ENCODE measurements at regions not wholly inside any gene's neighbourhood (a gene's known extent, or its start where the extent isn't known, plus 50 kb on each side); places are given as distances from the start of the nearest gene placed in this dataset.

DNA sequence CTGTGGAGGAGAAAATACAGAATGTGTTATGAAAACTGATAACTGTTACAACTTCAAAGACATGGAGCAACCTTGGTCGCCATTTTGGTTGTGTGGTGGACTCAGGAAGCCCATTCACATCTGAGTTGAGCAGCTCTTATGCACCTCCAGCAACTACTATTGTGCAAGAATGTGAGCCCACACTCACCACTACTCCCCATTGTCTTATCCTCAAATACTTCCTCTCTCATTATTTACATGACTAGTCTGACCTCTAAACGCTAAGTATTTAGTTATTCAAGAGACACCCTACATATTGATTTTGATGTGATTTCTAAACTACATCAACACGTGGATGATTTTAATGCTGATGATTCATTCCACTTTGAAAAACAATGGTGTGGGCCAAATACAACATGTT lies 516.6 kb upstream of the CLINT1 start:
- H3K27me3 ChIP-seq: no peaks in the 10 kb centered on the region
- no peak overlapping the region for H3K4me3 ChIP-seq
- TF ChIP-seq, protein P1, sequence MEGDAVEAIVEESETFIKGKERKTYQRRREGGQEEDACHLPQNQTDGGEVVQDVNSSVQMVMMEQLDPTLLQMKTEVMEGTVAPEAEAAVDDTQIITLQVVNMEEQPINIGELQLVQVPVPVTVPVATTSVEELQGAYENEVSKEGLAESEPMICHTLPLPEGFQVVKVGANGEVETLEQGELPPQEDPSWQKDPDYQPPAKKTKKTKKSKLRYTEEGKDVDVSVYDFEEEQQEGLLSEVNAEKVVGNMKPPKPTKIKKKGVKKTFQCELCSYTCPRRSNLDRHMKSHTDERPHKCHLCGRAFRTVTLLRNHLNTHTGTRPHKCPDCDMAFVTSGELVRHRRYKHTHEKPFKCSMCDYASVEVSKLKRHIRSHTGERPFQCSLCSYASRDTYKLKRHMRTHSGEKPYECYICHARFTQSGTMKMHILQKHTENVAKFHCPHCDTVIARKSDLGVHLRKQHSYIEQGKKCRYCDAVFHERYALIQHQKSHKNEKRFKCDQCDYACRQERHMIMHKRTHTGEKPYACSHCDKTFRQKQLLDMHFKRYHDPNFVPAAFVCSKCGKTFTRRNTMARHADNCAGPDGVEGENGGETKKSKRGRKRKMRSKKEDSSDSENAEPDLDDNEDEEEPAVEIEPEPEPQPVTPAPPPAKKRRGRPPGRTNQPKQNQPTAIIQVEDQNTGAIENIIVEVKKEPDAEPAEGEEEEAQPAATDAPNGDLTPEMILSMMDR (IDR thresholded peaks at IDR 0.05): no peak
- no peak for TF ChIP-seq POLR2A (IDR thresholded peaks at IDR 0.05)
- intact Hi-C loops (cut with DNase I): no loop called here
- H3K4me1 ChIP-seq: no peaks in the 10 kb centered on the region
- no peak overlapping the region for H3K27ac ChIP-seq
- WGBS (ENCODE audit: insufficient coverage, low coverage, low lambda C conversion rate, missing lambda C conversion rate): 34% methylated on average over 3 of the region's 3 CpGs
- peak in 1 of 4 donors; percentile 48 for ATAC-seq
- DNase-seq: no peak
- H3K36me3 ChIP-seq: no peaks in the 10 kb centered on the region
- no peaks in the 10 kb centered on the region for H3K9me3 ChIP-seq

DNA sequence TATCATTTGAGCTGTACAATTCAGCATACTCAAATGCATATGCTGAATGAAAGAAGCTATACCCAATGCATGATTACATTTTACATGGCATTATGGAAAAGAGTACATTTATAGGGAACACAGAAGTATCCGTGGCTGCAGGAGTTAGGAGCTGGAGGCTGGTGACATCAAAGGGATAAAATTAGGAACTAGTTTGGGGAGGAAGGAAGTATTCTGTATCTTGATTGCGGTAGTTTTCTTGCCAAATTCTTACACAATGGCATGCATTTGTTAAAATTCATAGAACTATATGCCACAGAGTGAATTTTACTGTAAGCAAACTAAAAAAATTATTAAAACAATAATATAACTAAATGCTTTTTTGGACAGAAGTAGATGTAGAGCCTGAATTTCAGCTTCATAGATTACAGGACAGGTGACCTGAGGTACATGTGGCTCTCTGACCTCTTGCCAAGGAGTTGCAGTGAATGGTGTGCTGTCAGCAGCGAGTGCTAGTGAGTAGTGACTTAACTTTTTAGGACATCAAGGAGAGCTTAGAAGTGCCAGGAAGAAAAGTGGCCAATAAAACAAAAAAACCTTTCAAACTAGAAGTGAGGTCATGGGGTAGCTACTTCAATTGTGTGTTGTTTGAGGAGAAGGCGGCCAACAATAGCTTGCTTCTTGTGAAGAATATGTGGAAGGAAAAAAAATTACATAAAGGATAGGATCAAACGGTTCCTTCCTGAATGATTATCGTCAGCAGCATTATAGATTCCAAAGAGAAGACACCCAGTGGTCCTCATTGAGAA lies 514.9 kb upstream of the CLINT1 start:
- TF ChIP-seq POLR2A (IDR thresholded peaks at IDR 0.05): no peak
- TF ChIP-seq, protein P1 (IDR thresholded peaks at IDR 0.05): no peak

DNA sequence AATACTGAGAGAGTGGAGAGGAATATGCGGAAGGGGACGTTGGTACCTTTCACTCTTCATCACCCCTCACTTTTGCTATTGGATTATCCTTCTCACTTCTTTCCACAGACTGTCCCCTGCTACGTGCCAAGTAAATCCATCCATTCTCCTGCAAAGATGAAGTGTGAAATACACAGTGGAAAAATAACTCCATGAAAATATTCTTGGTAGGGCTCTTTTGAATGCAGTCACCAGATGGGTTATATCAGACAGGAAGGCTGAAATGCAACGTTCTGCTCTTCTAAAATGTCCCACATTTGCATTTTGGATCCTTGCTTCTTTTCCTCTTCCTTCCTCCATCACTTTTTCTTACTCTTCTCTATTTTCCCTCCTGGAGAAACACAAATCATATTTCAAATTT lies 510.3 kb upstream of the CLINT1 start:
- H3K4me3 ChIP-seq: no peak overlapping the region
- no peaks in the 10 kb centered on the region for H3K4me1 ChIP-seq
- H3K27me3 ChIP-seq: no peaks in the 10 kb centered on the region
- 62% methylated on average over 4 of the region's 4 CpGs for WGBS (ENCODE audit: insufficient coverage, low coverage, low lambda C conversion rate, missing lambda C conversion rate)
- DNase-seq: no peak
- intact Hi-C loops (cut with DNase I): no loop called here
- H3K9me3 ChIP-seq: no peaks in the 10 kb centered on the region
- no peak overlapping the region for H3K27ac ChIP-seq
- H3K36me3 ChIP-seq: no peaks in the 10 kb centered on the region
- TF ChIP-seq POLR2A (IDR thresholded peaks at IDR 0.05): no peak
- TF ChIP-seq, protein P1 (IDR thresholded peaks at IDR 0.05): no peak
- no peak for ATAC-seq

More for the DNA sequence above, 514.9 kb upstream of the CLINT1 start:
- Histone ChIP-seq H3K27ac (no peak overlapping the region), H3K27me3 (no peaks in the 10 kb centered on the region), H3K9me3 (no peaks in the 10 kb centered on the region), H3K36me3 (no peaks in the 10 kb centered on the region), H3K4me1 (no peaks in the 10 kb centered on the region), H3K4me3 (no peak overlapping the region)
- 50% methylated on average over 6 of the region's 6 CpGs for WGBS (ENCODE audit: insufficient coverage, low coverage, low lambda C conversion rate, missing lambda C conversion rate)
- no peak for DNase-seq
- no peak for ATAC-seq
- intact Hi-C loops (cut with DNase I): no loop called here

DNA sequence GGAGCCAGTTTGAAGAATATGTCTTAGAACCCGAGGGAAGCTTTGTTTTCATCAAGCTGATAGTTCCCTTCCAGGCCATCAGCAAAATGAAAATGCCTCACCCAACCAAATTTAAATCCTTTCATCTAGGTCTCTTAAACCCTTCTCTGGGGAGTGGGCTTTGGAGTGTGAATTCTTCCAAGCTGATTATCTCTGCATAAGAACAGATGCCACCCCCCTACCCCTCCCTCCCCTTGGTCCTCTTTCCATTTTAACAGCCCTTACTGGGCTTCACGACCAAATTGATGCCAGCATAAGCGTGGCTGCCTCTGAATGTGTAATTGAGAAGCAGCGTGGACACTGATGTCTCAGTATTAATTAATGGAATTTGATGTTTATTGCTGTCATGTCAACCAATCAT lies 509.7 kb upstream of the CLINT1 start:
- intact Hi-C loops (cut with DNase I): no loop called here
- WGBS (ENCODE audit: insufficient coverage, low coverage, low lambda C conversion rate, missing lambda C conversion rate): 71% methylated on average over 4 of the region's 4 CpGs
- ATAC-seq: no peak

More for the DNA sequence above, 509.7 kb upstream of the CLINT1 start:
- H3K27ac ChIP-seq: no peak overlapping the region
- H3K4me3 ChIP-seq: no peak overlapping the region
- DNase-seq: no peak
- H3K36me3 ChIP-seq: no peaks in the 10 kb centered on the region
- no peaks in the 10 kb centered on the region for H3K27me3 ChIP-seq
- H3K4me1 ChIP-seq: no peaks in the 10 kb centered on the region
- no peaks in the 10 kb centered on the region for H3K9me3 ChIP-seq
- no peak for TF ChIP-seq POLR2A (IDR thresholded peaks at IDR 0.05)
- TF ChIP-seq, protein P1 (IDR thresholded peaks at IDR 0.05): no peak
